ENCODE measurements at regions not wholly inside any gene's neighbourhood (a gene's known extent, or its start where the extent isn't known, plus 50 kb on each side); places are given as distances from the start of the nearest gene placed in this dataset.

DNA sequence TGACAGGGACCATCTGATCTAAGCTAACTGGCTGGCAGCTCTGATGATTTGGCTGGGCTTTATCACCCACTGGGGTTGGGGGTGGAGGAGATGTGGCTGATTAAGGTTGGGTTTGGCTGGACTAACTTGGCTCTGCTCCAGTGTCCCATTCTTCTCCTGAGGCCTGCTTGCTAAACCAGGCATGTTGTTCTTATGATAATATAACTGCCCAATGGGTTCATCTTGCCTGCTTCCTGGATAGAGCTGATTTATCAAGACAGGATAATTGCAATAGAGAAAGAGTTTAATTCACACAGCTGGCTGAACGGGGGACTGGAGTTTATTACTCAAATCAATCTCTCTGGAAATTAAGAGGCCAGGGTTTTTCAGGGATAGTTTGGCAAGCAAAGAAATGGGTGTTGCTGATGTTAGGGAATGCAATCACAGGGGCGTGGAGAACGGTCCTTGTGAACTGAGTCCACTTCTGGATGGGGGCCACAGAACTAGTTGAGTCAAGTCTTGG is 150.4 kb downstream of the PTH2R start:
- no peaks in the 10 kb centered on the region for H3K4me1 Mint-ChIP-seq
- Histone ChIP-seq H3K9ac (ENCODE audit: insufficient read depth, low read length, poor library complexity, severe bottlenecking) (no peak overlapping the region), H3K27ac (ENCODE audit: low read depth in 1 of 2, low read length in 2 of 2) (no peak overlapping the region), H4K20me1 (ENCODE audit: insufficient read depth, low read length) (no peaks in the 10 kb centered on the region), H3K36me3 (replicated peaks in 1 of 2; ENCODE audit: control insufficient read depth in 1 of 2, insufficient read depth in 2 of 2, low read length in 2 of 2) (no peaks in the 10 kb centered on the region), H3K79me2 (ENCODE audit: insufficient read depth, low read length) (no peaks in the 10 kb centered on the region), H3K27me3 (ENCODE audit: control insufficient read depth in 2 of 2, insufficient read depth in 2 of 2, low read length in 2 of 2) (no peaks in the 10 kb centered on the region), H3K4me3 (replicated peaks in 1 of 3; ENCODE audit: low read depth in 2 of 3, low read length in 3 of 3) (no peak overlapping the region), H3K9me3 (replicated peaks in 1 of 2; ENCODE audit: control insufficient read depth in 1 of 2, insufficient read depth in 1 of 2, low read length in 2 of 2) (peaks cover 0 to 2% of the 10 kb centered on the region in 2 donors), H2AFZ (ENCODE audit: insufficient read depth, low read depth, low read length, poor library complexity, severe bottlenecking) (no peak overlapping the region), H3K4me1 (ENCODE audit: control insufficient read depth in 1 of 2, insufficient read depth in 2 of 2, low read length in 2 of 2) (no peaks in the 10 kb centered on the region), H3K4me2 (replicated peaks; ENCODE audit: extremely low read depth, low read length, poor library complexity, severe bottlenecking) (no peak overlapping the region)
- H3K4me3 Mint-ChIP-seq: no peak overlapping the region
- DNase-seq: no peak
- H3K36me3 Mint-ChIP-seq: no peaks in the 10 kb centered on the region
- peaks cover 0 to 19% (median 3%) of the 10 kb centered on the region in 7 donors for H3K9me3 Mint-ChIP-seq
- 96% methylated on average over 3 of the region's 3 CpGs for WGBS (ENCODE audit: insufficient coverage)
- peaks cover 0 to 2% (median 0%) of the 10 kb centered on the region in 3 donors for H3K27me3 Mint-ChIP-seq (ENCODE audit: low read depth in 3 of 3)
- TF ChIP-seq, protein P1, sequence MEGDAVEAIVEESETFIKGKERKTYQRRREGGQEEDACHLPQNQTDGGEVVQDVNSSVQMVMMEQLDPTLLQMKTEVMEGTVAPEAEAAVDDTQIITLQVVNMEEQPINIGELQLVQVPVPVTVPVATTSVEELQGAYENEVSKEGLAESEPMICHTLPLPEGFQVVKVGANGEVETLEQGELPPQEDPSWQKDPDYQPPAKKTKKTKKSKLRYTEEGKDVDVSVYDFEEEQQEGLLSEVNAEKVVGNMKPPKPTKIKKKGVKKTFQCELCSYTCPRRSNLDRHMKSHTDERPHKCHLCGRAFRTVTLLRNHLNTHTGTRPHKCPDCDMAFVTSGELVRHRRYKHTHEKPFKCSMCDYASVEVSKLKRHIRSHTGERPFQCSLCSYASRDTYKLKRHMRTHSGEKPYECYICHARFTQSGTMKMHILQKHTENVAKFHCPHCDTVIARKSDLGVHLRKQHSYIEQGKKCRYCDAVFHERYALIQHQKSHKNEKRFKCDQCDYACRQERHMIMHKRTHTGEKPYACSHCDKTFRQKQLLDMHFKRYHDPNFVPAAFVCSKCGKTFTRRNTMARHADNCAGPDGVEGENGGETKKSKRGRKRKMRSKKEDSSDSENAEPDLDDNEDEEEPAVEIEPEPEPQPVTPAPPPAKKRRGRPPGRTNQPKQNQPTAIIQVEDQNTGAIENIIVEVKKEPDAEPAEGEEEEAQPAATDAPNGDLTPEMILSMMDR (IDR thresholded peaks at IDR 0.05): no peak
- intact Hi-C loops (cut with micrococcal nuclease): no loop called here
- no peak overlapping the region for H3K27ac Mint-ChIP-seq

DNA sequence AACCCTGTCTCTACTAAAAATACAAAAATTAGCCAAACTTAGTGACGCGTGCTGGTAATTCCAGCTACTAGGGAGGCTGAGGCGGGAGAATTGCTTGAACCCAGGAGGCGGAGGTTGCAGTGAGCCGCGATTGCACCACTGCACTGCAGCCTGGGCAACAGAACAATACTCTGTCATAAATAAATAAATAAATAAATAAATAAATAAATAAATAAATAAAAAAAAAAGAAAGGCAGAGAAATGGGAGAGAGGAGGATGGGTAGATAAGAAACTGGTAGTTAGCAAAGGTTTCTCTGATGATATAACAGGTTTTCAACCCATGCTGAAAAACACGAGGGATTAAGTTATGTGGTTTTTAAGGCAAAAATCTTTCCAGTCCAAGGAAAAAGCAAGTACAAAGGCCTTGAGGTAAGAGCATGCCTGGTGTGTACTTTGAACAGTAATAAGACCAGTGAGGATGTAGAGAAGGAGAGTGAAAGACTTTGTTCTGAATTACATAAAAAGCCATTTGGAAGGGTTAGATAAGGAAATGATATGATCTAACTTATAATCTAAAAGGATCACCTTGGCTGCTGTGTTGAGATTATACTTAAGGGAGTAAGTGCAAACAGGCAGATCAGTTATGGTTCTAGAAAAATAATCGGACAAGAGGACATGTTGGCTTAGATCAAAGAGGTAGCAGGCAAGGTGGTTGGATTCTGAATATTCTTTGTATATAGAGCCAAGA is 159.3 kb downstream of the PTH2R start:
- TF ChIP-seq, protein P1 (IDR thresholded peaks at IDR 0.05): no peak
- Histone ChIP-seq H3K4me1 (ENCODE audit: control insufficient read depth in 1 of 2, insufficient read depth in 2 of 2, low read length in 2 of 2) (no peaks in the 10 kb centered on the region), H4K20me1 (ENCODE audit: insufficient read depth, low read length) (no peaks in the 10 kb centered on the region), H3K9me3 (replicated peaks in 1 of 2; ENCODE audit: control insufficient read depth in 1 of 2, insufficient read depth in 1 of 2, low read length in 2 of 2) (no peaks in the 10 kb centered on the region), H3K36me3 (replicated peaks in 1 of 2; ENCODE audit: control insufficient read depth in 1 of 2, insufficient read depth in 2 of 2, low read length in 2 of 2) (no peaks in the 10 kb centered on the region), H3K27me3 (ENCODE audit: control insufficient read depth in 2 of 2, insufficient read depth in 2 of 2, low read length in 2 of 2) (no peaks in the 10 kb centered on the region), H3K4me3 (replicated peaks in 1 of 3; ENCODE audit: low read depth in 2 of 3, low read length in 3 of 3) (no peak overlapping the region), H2AFZ (ENCODE audit: insufficient read depth, low read depth, low read length, poor library complexity, severe bottlenecking) (no peak overlapping the region), H3K9ac (ENCODE audit: insufficient read depth, low read length, poor library complexity, severe bottlenecking) (no peak overlapping the region), H3K27ac (ENCODE audit: low read depth in 1 of 2, low read length in 2 of 2) (no peak overlapping the region), H3K4me2 (replicated peaks; ENCODE audit: extremely low read depth, low read length, poor library complexity, severe bottlenecking) (no peak overlapping the region), H3K79me2 (ENCODE audit: insufficient read depth, low read length) (no peaks in the 10 kb centered on the region)
- WGBS (ENCODE audit: insufficient coverage): 26% methylated on average over 2 of the region's 8 CpGs
- Mint-ChIP-seq H3K4me1 (no peaks in the 10 kb centered on the region), H3K36me3 (no peaks in the 10 kb centered on the region), H3K27me3 (ENCODE audit: low read depth in 3 of 3) (peaks cover 0 to 2% (median 0%) of the 10 kb centered on the region in 3 donors), H3K9me3 (peaks cover 0 to 14% (median 5%) of the 10 kb centered on the region in 7 donors), H3K4me3 (no peak overlapping the region), H3K27ac (no peak overlapping the region)
- intact Hi-C loops (cut with micrococcal nuclease): no loop called here
- no peak for DNase-seq
